C4-2B (cell line): ENCODE measurements at regions not wholly inside any gene's neighbourhood (a gene's known extent, or its start where the extent isn't known, plus 50 kb on each side); places are given as distances from the start of the nearest gene placed in this dataset.
"Not testable (repeated sequence)": the region's sequence is repeated elsewhere in the genome, so short reads cannot be mapped to it uniquely, and the experiment has no call there.

Experiments
- H3K27ac ChIP-seq: fragments of 450-650 bp; 2 replicates; pipeline ENCODE4 v1.5.1; 2017
- CTCF ChIP-seq: fragments of 450-650 bp; conservative IDR thresholded peaks from 2 replicates; pipeline ENCODE4 v1.5.1; 2017; ENCODE audit warnings: mild to moderate bottlenecking
- ZFX ChIP-seq: fragments of 450-650 bp; IDR thresholded peaks from 2 replicates; pipeline ENCODE4 v1.6.1; 2017

GRCh38 chr3:185306286-185306685, 52.4 kb upstream of the EHHADH start:
- H3K27ac ChIP-seq = not testable (repeated sequence)

GRCh38 chr3:185306847-185307246, 53.0 kb upstream of the EHHADH start:
- TF ChIP-seq CTCF (no peak), ZFX (no peak)
- H3K27ac ChIP-seq = no peak overlapping the region

GRCh38 chr3:185308126-185308754, 54.4 kb upstream of the EHHADH start:
- TF ChIP-seq ZFX = no peak
- TF ChIP-seq CTCF = peak; percentile 94
- no peak overlapping the region for H3K27ac ChIP-seq

GRCh38 chr3:185309302-185309701, 53.6 kb upstream of the MAP3K13 start:
- TF ChIP-seq CTCF (no peak), ZFX (no peak)

GRCh38 chr3:185309795-185310194, 53.1 kb upstream of the MAP3K13 start:
- no peak overlapping the region for H3K27ac ChIP-seq
- TF ChIP-seq CTCF (no peak), ZFX (no peak)

More at GRCh38 chr3:185309302-185309701, 53.6 kb upstream of the MAP3K13 start:
- H3K27ac ChIP-seq = no peak overlapping the region

GRCh38 chr3:185311991-185312390, 50.9 kb upstream of the MAP3K13 start:
- H3K27ac ChIP-seq = no peak overlapping the region
- TF ChIP-seq ZFX (no peak), CTCF (no peak)
